EH (cell line): ENCODE measurements at regions not wholly inside any gene's neighbourhood (a gene's known extent, or its start where the extent isn't known, plus 50 kb on each side); places are given as distances from the start of the nearest gene placed in this dataset.
"Not testable (repeated sequence)": the region's sequence is repeated elsewhere in the genome, so short reads cannot be mapped to it uniquely, and the experiment has no call there.

Experiments used
- DNase-seq: peaks from one replicate; pipeline ENCODE4 v3.0.0-alpha.2; 2015; ENCODE audit warnings: low read depth

- no peak for DNase-seq
Observed at GRCh38 chr3:196147116-196147515, 64.1 kb downstream of the ZDHHC19 start.

GRCh38 chr3:196145468-196146262, 63.8 kb upstream of the TFRC start:
- no peak for DNase-seq

- peak; percentile 86 for DNase-seq
Observed at GRCh38 chr3:196144383-196145105, 62.7 kb upstream of the TFRC start.

- DNase-seq: no peak
Observed at GRCh38 chr3:196143708-196144382, 62.0 kb upstream of the TFRC start.

GRCh38 chr3:196142202-196142956, 60.5 kb upstream of the TFRC start:
- no peak for DNase-seq

- DNase-seq: no peak
Observed at GRCh38 chr3:196141866-196142201, 59.9 kb upstream of the TFRC start.

- no peak for DNase-seq
Observed at GRCh38 chr3:196141052-196141865, 59.4 kb upstream of the TFRC start.

- DNase-seq: no peak
Observed at GRCh38 chr3:196140224-196140623, 58.3 kb upstream of the TFRC start.

- DNase-seq: no peak
Observed at GRCh38 chr3:196139281-196139680, 57.4 kb upstream of the TFRC start.

GRCh38 chr3:196138482-196139254, 56.8 kb upstream of the TFRC start:
- peak; percentile 54 for DNase-seq

- DNase-seq: not testable (repeated sequence)
Observed at GRCh38 chr3:196136640-196136989, 54.7 kb upstream of the TFRC start.

- DNase-seq: no peak
Observed at GRCh38 chr3:196135693-196136639, 54.1 kb upstream of the TFRC start.

- no peak for DNase-seq
Observed at GRCh38 chr3:196134691-196135090, 52.8 kb upstream of the TFRC start.

GRCh38 chr3:196133869-196134268, 52.0 kb upstream of the TFRC start:
- DNase-seq: not testable (repeated sequence)

- no peak for DNase-seq
Observed at GRCh38 chr3:196131921-196132320, 50.0 kb upstream of the TFRC start.
